Osteocyte (in vitro differentiated cells): ENCODE measurements at regions not wholly inside any gene's neighbourhood (a gene's known extent, or its start where the extent isn't known, plus 50 kb on each side); places are given as distances from the start of the nearest gene placed in this dataset.

Source experiments
- DNase-seq: peaks from one replicate; pipeline ENCODE4 v3.0.0; 2021; ENCODE audit warnings: mixed read lengths; ENCODE audit not compliant: unreplicated experiment; ENCODE audit errors: extremely low spot score
- H3K27ac Mint-ChIP-seq: one replicate; pipeline ENCODE4 v1.8.0; 2021; ENCODE audit warnings: mild to moderate bottlenecking, mixed read lengths; ENCODE audit not compliant: unreplicated experiment
- H3K27me3 Mint-ChIP-seq: one replicate; pipeline ENCODE4 v1.8.0; 2021; ENCODE audit warnings: mixed read lengths; ENCODE audit not compliant: unreplicated experiment
- H3K36me3 Mint-ChIP-seq: one replicate; pipeline ENCODE4 v1.8.0; 2021; ENCODE audit warnings: mixed read lengths; ENCODE audit not compliant: unreplicated experiment
- H3K4me1 Mint-ChIP-seq: one replicate; pipeline ENCODE4 v1.8.0; 2021; ENCODE audit warnings: mixed read lengths; ENCODE audit not compliant: unreplicated experiment
- H3K4me3 Mint-ChIP-seq: one replicate; pipeline ENCODE4 v1.8.0; 2021; ENCODE audit warnings: mild to moderate bottlenecking, moderate library complexity, mixed read lengths; ENCODE audit not compliant: unreplicated experiment
- H3K9me3 Mint-ChIP-seq: one replicate; pipeline ENCODE4 v1.8.0; 2021; ENCODE audit warnings: mixed read lengths; ENCODE audit not compliant: unreplicated experiment
- CTCF ChIP-seq: fragments of 200-600 bp; sonication (generic); IDR thresholded peaks from 2 replicates; pipeline ENCODE4 v1.5.0; 2021; ENCODE audit warnings: antibody characterized with exemption, mild to moderate bottlenecking, moderate library complexity

- Mint-ChIP-seq H3K36me3 (no peaks in the 10 kb centered on the region), H3K9me3 (no peaks in the 10 kb centered on the region), H3K27ac (no peak overlapping the region), H3K4me1 (peaks cover 11% of the 10 kb centered on the region), H3K4me3 (no peak overlapping the region), H3K27me3 (no peaks in the 10 kb centered on the region)
- no peak for TF ChIP-seq CTCF
- DNase-seq = no peak
These were observed 175.5 kb upstream of the SERP2 start for GRCh38 chr13:44197791-44198770.

GRCh38 chr13:44198826-44199225, 174.8 kb upstream of the SERP2 start:
- no peak for DNase-seq
- H3K36me3 Mint-ChIP-seq = no peaks in the 10 kb centered on the region
- no peaks in the 10 kb centered on the region for H3K27me3 Mint-ChIP-seq
- no peak overlapping the region for H3K27ac Mint-ChIP-seq
- H3K9me3 Mint-ChIP-seq = no peaks in the 10 kb centered on the region
- no peak for TF ChIP-seq CTCF
- H3K4me3 Mint-ChIP-seq = no peak overlapping the region
- H3K4me1 Mint-ChIP-seq = peaks cover 11% of the 10 kb centered on the region

GRCh38 chr13:44199627-44200207, 173.9 kb upstream of the SERP2 start:
- no peak for TF ChIP-seq CTCF
- Mint-ChIP-seq H3K36me3 (no peaks in the 10 kb centered on the region), H3K4me1 (peaks cover 11% of the 10 kb centered on the region), H3K4me3 (no peak overlapping the region), H3K9me3 (no peaks in the 10 kb centered on the region), H3K27ac (no peak overlapping the region), H3K27me3 (no peaks in the 10 kb centered on the region)
- no peak for DNase-seq

- H3K27ac Mint-ChIP-seq = no peak overlapping the region
- peaks cover 8% of the 10 kb centered on the region for H3K9me3 Mint-ChIP-seq
- H3K4me3 Mint-ChIP-seq = no peak overlapping the region
- H3K36me3 Mint-ChIP-seq = peaks cover 2% of the 10 kb centered on the region
- peaks cover 11% of the 10 kb centered on the region for H3K4me1 Mint-ChIP-seq
- peaks cover 6% of the 10 kb centered on the region for H3K27me3 Mint-ChIP-seq
- no peak for TF ChIP-seq CTCF
- DNase-seq = no peak
These were observed 167.2 kb upstream of the SERP2 start for GRCh38 chr13:44206434-44206833.

- Mint-ChIP-seq H3K27me3 (peaks cover 6% of the 10 kb centered on the region), H3K36me3 (peaks cover 2% of the 10 kb centered on the region), H3K27ac (no peak overlapping the region), H3K9me3 (peaks cover 8% of the 10 kb centered on the region), H3K4me1 (peaks cover 11% of the 10 kb centered on the region), H3K4me3 (no peak overlapping the region)
- no peak for TF ChIP-seq CTCF
- DNase-seq = no peak
These were observed 166.1 kb upstream of the SERP2 start for GRCh38 chr13:44207476-44207875.
